Sciatic nerve (tissue), 2 donors: ENCODE measurements at regions not wholly inside any gene's neighbourhood (a gene's known extent, or its start where the extent isn't known, plus 50 kb on each side); places are given as distances from the start of the nearest gene placed in this dataset.
A peak's percentile ranks its signal among the peaks of the same experiment; 100 is the strongest.
"Not testable (repeated sequence)": the region's sequence is repeated elsewhere in the genome, so short reads cannot be mapped to it uniquely, and the experiment has no call there.

Source experiments
- ATAC-seq: fragments of 200-7000 bp; cut with Tn5 transposase; one replicate; pipeline ENCODE4 v1.9.1; 2020; ENCODE audit warnings: mild to moderate bottlenecking, moderate library complexity
- DNase-seq: peaks from one replicate; pipeline ENCODE4 v3.0.0-alpha.2; 2020; ENCODE audit warnings: low spot score
- intact Hi-C: fragments of 100-400 bp; cut with DNase I; formaldehyde crosslinking; loops from one replicate; pipeline ENCODE4 v1.14.2; 2022
- donor health status: DM: no; HTN: no; CAD: no.
- donor health status: DM: no; HTN: no; CAD: no.

DNA sequence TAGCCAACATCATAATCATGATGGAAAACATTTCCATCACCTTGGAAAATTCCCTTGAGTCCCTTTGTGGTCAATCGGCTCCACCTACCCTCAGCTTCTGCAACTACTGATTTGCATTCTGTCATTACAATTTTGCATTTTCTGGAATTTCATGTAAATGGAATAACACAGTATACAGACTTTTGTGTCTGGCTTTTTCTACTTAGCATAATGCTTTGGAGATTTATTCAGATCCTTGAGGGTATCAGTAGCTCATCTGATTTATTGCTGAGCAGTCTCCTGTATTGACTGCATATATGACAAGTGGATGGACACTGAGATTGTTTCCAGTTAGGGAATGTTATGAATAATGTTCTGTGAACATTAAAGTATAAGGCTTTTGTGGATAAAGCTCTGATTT is 358.3 kb downstream of the USP25 start:
- ATAC-seq (no peak), DNase-seq (no peak)
- intact Hi-C loops = no loop called here

DNA sequence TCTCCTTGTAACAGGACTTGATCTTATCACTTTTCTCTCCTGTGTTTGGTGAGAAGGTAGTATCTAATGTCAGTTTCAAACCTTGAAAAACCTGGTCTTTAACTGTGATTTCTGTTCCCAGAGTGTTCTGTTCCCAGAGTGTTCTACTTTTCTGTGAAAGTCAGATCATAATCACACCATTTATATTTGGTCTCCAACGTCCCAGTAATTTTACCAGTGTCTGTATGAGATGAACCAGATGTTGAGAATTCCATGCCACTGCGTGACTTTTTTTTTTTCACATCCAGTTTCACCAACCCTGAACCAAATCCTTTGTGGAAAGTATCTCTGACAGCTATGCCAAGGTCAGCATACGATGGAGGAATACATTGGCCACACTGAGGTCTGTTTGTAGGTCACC is 365.2 kb downstream of the USP25 start:
- intact Hi-C loops = no loop called here
- no peak for ATAC-seq
- DNase-seq = no peak

DNA sequence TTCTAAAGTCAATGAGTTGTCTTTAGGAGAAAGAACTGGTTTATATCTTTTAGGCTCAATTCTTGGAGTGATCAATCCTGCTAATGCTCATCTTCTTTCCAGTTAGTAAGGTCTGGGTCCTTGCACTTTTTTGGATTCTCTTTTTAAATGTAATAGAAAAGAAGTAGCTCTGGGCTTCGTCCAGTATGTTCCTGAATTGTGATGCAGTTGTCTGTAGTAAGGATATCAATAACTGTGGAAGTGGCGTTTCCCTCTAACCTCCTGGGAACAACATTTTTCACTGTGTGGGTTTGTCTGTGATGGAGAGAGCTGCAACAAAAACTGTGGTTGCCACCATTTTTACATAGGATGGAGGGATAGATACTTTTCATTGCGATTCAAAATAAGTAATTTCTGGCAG is 367.2 kb downstream of the USP25 start:
- intact Hi-C loops = no loop called here
- DNase-seq = no peak
- no peak for ATAC-seq

DNA sequence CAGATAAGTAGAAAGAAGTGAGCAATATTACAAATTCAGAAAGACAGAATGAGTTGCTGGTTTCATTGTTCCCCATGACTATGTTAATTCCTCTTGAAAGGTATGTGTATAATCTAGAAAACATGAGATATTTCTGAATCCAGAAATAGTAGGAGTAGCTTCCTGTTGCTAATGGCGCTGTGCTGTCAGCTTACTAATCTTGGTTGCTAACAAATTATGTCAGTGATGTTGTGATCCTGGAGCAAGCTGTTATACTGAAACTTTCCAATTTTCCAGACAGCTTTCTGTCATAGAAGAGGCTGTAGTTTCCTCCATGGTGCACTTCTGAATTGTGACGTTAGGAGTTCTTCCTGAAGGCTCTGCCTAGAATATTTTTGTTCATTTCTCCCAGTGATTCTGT is 372.3 kb downstream of the USP25 start:
- intact Hi-C loops = no loop called here
- no peak for ATAC-seq
- no peak for DNase-seq

DNA sequence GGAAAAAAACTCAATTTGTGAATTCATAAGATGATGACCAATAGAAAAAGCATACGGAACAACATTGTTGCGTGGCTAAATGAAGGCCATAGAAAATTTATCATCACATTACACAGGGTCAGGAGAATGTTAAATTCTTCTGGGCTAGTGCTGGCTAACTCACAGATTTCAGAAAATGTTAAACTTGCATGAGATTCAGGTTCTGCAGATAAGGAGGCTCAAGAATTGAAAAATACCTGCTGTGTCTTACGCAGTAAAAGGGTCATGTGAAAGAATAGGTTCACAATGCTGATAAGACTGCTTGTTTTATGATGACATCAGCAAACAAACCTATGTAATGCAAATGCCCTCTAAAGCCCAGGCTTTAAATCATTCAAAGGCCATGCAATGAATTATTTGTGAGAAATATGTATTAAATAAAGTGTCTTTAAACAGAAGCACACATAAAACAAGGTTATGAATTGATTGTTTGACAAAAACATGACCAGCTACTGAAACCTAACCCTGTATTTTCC is 378.8 kb downstream of the USP25 start:
- ATAC-seq (no peak), DNase-seq (no peak)
- intact Hi-C loops = no loop called here

DNA sequence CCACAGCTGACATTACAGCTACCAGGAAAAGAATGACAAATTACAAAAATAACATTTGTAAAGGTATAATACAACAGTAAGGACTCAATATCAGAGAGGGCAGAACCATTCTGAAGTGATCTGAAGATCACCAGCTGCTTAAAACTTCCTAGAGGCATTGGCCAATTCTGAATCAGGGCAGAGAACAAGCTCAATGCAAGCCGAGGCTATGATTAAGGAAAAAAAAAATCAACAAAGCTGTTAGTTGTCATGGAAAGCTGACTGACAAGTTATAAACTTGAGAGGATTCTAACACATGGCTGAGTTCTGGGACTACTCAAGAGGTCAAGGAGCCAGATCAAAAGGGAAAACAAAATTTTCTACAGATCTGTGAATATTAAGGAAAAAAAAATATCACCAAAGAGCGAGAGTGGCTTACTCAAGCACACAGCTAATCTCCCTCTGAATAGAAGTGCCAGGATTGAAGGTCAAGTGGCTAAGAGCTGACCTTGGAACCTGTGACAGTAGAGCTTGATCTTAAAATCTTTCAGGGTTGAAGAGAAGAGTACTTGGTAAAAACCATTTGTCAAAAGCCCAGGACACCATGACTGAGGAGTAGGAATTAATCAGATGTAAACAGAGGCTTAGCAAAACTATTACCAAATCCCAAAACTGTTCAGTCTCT is 383.4 kb downstream of the USP25 start:
- intact Hi-C loops = no loop called here
- ATAC-seq = peak; percentile 86
- no peak for DNase-seq

DNA sequence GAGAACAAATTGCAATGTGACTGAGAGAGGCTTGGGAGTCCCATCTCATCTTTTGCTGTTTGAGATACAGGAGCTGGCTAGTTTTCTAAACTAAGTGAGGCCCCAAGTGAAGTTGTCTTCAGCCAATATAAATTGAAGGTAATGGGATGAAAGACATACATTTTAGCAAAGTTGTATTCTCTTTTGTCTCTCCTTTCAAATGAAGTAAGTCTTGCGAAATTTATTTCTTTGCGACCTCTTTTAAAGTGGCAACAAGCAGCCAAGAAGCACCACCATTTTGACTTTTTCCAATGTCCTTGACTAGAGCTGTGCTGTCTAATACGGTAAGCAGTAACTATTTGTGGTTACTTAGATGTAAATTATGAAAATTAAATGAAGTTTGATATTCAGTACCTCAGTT is 385.7 kb downstream of the USP25 start:
- ATAC-seq (no peak), DNase-seq (no peak)
- intact Hi-C loops = no loop called here

DNA sequence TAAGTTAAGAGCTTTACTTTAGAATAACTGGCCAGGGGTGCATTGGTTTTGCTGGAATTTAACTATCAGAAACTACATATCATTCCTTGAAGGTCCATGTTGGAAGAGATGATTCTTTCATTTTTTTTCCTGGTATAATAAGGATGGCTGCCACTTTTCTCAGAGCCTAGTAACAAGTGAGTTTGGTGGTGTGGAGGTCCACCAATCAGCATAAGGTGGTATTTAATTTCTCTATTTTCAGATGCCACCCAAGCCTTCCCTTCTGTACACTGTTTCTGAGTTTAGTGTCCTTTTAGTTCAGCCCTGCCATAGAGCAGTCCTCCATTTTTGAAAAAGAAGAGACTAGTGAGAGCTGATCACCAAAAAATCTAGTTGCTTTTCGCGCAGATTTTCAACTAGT is 386.3 kb downstream of the USP25 start:
- no peak for ATAC-seq
- intact Hi-C loops = no loop called here
- DNase-seq = no peak

DNA sequence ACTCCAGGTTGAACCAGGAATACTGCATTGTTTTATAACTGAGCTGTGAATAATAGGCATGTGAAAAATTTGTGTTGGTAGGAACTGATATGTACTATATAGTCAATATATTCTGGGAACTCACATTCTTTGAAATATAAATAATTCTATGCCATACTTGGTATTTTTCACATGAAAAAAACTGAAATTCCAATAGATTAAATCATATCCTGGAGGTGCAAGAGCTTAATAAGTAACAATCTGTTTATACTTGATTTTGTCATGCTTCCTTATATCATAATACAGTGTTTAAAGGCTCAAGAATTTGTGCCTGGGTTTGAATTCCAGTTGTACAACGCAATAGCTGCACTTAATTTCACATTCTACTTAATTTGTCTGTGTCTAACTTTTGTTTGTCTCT is 387.0 kb downstream of the USP25 start:
- intact Hi-C loops = no loop called here
- ATAC-seq (no peak), DNase-seq (no peak)

DNA sequence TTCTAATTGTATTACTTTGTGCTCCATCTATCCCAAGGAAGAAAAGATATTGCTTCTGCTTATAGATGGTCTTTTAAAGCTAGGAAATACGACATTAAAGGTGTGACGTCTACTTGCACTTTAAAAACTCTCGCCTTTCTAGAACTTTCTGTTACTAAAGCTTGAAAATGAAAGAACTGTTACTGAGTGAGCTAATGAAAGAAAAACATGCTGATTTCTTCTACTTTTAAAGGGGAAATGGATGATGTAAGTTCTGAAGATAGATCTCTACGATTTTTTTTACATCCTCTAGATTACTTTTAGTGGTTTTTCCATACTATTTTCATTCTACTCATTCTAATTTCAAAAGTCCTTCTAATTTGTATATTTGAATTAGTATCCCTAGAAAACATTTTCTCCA is 387.5 kb downstream of the USP25 start:
- ATAC-seq (peak; percentile 46), DNase-seq (no peak)
- intact Hi-C loops = no loop called here

DNA sequence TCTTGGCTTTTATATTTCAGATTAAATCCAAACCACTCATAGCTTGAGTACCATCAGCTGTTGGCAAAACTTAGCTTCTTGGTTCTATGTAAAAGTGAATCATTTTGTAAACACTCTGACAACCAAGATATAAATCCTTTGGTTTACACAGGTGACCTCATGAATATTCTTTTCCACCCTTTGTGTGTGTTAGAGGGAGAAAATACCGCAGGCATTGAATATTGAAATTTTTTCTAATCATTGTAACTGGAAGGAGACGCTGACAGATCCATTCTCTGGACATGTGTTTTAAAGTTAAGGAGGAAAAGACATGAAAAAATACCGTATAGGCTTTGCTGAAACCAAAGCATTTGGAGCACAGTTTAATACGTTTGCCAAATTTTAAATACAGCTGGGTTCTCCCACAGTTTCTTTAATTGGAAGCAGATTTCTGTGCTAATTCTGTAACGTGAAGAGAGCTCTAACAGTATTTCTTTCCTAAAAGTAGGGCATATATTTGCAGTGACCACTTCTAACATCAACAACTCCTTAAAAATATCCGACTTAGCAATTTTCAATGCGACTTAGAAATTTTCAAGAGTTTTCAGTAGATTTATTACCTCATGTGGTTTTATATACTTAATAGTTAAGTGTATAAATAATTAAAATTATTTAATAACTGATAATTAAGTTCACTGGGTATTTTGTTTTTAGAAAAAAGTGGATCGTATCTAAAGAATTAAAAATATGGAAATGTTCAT is 388.2 kb downstream of the USP25 start:
- intact Hi-C loops = no loop called here
- DNase-seq = no peak
- ATAC-seq = peak; percentile 22

DNA sequence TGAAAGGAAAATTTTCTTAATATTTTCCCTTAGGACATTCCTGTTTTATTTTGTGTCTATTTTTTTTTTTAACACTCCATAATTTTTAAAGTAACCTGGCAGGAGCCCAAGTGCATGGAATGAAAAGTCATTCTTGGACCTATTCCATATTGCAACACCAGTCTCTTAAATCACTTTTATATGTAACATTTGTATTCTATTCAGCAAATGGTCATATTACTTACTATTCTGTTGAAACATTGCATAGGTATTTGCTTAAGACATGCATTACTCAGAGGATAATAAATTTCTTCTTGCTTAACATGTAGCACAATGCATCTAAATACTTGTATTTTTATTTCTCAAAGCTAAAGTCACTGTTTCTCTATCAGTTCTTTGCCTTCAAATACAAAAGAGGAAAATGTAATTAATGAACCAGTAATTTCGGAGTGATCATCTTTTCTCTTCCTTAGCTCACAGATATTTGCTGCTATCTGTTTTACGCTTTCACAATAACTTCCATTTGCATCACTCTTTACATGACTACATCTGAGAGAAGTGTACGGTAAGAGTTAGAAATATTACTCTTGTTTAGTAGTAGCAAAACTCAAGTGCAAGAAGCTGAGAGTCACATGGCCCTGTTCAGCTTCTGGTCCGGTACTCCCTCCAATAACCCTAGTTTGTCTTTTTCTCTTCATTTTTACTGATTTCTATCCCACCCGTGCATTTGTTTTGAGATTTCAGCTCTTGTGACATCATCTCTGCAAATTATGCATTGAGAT is 394.8 kb downstream of the USP25 start:
- peak; percentile 68 for ATAC-seq
- intact Hi-C loops = no loop called here
- no peak for DNase-seq

DNA sequence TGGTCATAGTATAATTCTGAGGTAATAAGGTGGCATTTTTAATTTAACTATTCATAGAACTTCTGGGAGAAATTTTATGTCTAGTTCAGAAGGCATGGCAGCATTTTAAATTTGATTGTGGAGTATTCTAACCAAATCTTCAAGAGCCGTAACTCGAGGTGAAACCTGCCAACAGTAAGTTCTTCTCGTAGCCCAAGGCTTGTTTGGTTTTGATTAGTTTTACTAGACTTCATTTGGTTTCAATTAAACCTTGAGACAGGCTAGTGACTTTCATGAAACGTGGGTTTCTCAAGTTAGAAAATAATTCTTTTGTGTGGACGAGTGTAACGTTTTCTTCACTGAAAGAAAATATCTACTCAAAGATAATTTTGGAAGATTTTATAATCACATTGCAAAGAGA is 395.5 kb downstream of the USP25 start:
- ATAC-seq = peak; percentile 68
- intact Hi-C loops = no loop called here
- no peak for DNase-seq

DNA sequence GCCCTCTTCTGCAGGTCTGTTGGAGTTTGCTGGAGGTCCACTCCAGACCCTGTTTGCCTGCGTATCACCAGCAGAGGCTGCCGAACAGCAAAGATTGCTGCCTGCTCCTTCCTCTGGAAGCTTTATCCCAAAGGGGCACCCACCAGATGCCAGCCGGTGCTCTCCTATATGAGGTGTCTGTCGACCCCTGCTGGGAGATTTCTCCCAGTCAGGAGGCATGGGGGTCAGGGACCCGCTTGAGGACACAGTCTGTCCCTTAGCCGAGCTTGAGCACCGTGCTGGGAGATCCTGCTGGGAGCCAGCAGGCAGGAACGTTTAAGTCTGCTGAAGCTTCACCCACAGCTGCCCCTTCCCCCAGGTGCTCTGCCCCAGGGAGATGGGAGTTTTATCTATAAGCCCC is 402.7 kb downstream of the USP25 start:
- ATAC-seq, intact Hi-C loops, DNase-seq: not testable (repeated sequence)

DNA sequence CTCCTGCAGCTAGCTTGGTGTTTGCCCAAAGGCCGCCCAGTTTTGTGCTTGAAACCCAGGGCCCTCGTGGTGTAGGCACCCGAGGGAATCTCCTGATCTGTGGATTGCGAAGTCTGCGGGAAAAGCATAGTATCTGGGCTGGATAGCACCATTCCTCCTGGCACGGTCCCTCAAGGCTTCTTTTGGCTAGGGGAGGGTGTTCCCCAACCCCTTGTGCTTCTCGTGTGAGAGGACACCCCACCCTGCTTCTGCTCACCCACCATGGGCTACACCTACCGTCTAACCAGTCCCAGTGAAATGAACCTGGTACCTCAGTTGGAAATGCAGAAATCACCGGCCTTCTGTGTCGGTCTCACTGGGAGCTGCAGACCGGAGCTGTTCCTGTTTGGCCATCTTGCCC is 403.5 kb downstream of the USP25 start:
- ATAC-seq (no peak), DNase-seq (no peak)
- intact Hi-C loops = no loop called here

DNA sequence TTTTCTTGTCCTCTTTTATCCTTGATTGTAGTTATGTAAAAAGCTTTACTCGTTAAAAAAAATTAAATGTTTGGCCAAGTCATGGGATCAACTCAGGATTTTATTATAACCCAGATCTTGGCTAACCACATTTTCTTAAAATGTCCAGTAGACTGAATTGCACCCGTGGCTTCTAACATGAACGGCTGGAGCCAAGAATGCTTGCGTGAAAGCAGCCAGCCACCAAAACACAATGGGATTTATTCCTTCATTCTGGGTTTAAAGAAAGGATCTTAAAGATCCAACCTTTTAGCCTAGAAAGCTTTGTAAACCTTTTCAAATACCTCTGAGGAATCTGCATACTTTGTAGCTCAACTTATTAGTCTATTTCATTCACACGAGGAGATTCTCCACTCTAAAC is 404.4 kb downstream of the USP25 start:
- no peak for DNase-seq
- intact Hi-C loops = no loop called here
- peak; percentile 67 for ATAC-seq

DNA sequence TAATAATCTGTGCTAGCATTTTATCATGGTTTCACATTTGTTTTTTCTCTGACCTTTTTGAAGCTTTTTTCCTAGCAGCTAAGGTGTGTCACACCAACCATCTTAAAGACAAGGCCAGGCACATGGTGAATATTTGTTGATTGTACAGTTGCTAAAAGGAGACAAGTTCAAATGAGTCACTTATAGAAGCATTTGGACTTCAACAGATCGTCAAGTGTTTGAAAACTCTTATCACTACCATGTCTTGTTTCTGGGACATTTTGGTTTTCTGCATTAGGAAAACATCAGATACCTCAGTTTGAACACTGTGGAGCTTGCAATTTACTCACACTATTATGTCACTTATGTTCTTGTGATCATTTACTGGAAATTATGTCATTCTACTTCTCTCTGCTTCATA is 407.3 kb downstream of the USP25 start:
- ATAC-seq (no peak), DNase-seq (no peak)
- intact Hi-C loops = no loop called here

DNA sequence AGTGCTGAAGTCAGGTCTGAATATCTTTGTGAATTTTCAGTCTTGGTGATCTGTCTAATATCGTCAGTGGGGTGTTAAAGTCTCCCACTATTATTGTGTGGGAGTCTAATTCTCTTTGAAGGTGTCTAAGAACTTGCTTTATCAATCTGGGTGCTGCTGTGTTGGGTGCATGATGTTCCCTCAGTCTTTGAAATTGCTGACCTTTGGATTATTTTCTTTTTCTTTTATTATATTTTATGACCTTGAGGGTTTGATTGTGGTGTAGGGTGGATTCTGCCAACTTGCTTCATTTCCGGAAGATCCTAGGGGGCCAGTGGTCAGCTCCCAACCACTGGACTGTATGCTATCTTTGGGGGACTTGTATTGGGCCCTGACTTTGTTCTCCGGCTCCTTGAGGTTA is 415.3 kb downstream of the USP25 start:
- DNase-seq (no peak), ATAC-seq (no peak)
- intact Hi-C loops = no loop called here

DNA sequence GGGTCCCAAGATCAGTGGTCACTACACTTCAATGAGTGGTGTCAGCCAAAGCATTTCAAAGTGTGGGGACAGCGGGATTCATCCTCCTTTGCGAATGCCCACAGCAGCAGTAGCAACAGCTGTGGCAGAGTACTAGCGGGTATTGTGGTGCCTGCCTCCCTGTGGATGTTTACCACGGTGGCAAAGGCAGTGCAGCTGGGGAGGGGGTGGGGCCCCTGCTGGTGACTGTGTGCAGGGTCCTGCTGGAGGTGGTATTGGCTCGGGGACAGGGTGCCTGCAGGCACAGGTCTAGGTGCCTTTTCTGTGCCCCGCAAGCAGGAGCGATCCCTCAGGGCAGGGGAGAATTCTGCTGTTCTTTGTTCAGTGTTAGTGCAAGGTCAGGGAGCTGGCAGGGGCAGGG is 415.7 kb downstream of the USP25 start:
- ATAC-seq (peak; percentile 32), DNase-seq (no peak)
- intact Hi-C loops = no loop called here

DNA sequence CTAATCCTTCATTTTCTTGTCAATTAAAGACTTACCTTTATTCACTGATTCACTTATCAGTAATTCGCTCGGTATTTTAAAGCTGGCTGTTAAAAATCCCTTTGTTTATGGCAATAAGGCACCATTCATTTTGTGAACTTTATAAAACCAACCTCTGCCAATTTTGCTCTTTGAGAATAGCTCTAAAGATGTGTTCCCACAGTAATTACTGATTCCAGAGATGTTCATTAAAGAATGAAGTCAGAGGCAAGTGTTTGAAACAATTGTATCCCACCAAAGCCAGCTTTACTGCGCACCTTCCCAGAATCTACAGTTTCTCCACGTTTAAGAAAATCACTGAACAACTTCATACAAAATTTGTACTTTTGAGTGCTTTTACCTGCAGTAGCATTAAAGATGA is 424.5 kb downstream of the USP25 start:
- ATAC-seq (no peak), DNase-seq (no peak)
- intact Hi-C loops = no loop called here
